Trophoblast cell (in vitro differentiated cells and primary cell): ENCODE measurements at regions not wholly inside any gene's neighbourhood (a gene's known extent, or its start where the extent isn't known, plus 50 kb on each side); places are given as distances from the start of the nearest gene placed in this dataset.

Experiments
- DNase-seq, 2 donors: peaks; one replicate each; pipeline ENCODE4 v3.0.0-alpha.2; 2016
- H2AFZ ChIP-seq: 2 replicates; pipeline ENCODE4 v1.6.1; 2013; ENCODE audit warnings: low read length, moderate library complexity, mild to moderate bottlenecking; ENCODE audit not compliant: insufficient read depth, poor library complexity
- H2AK5ac ChIP-seq: 2 replicates; pipeline ENCODE4 v1.6.1; 2013; ENCODE audit warnings: mild to moderate bottlenecking, low read length
- H2BK120ac ChIP-seq: 2 replicates; pipeline ENCODE4 v1.6.1; 2013; ENCODE audit warnings: low read length, mild to moderate bottlenecking, moderate library complexity; ENCODE audit not compliant: insufficient read depth, poor library complexity
- H2BK12ac ChIP-seq: 2 replicates; pipeline ENCODE4 v1.6.1; 2013; ENCODE audit warnings: mild to moderate bottlenecking, low read length, moderate library complexity
- H2BK5ac ChIP-seq: 2 replicates; pipeline ENCODE4 v1.6.1; 2013; ENCODE audit warnings: low read length, low read depth, moderate library complexity, mild to moderate bottlenecking; ENCODE audit not compliant: poor library complexity
- H3K14ac ChIP-seq: 2 replicates; pipeline ENCODE4 v1.6.1; 2013; ENCODE audit warnings: mild to moderate bottlenecking, low read length
- H3K18ac ChIP-seq: 2 replicates; pipeline ENCODE4 v1.6.1; 2013; ENCODE audit warnings: mild to moderate bottlenecking, low read length
- H3K23ac ChIP-seq: 2 replicates; pipeline ENCODE4 v1.6.1; 2013; ENCODE audit warnings: low read length
- H3K27ac ChIP-seq: 2 replicates; pipeline ENCODE4 v1.5.1; 2013; ENCODE audit warnings: low read depth, mild to moderate bottlenecking, inconsistent platforms, low read length, moderate library complexity
- H3K27me3 ChIP-seq: 2 replicates; pipeline ENCODE4 v1.6.1; 2013; ENCODE audit warnings: inconsistent platforms, mild to moderate bottlenecking, low read length, moderate library complexity; ENCODE audit not compliant: insufficient read depth
- H3K36me3 ChIP-seq, 2 experiments: 1 replicate in 1 of 2; 2 replicates in 1 of 2; pipeline ENCODE4 v1.6.1; 2013; ENCODE audit warnings: low read length in 2 of 2, mild to moderate bottlenecking in 2 of 2, moderate library complexity in 1 of 2; ENCODE audit not compliant: insufficient read depth in 2 of 2, control insufficient read depth in 1 of 2
- H3K4ac ChIP-seq: 2 replicates; pipeline ENCODE4 v1.6.1; 2013; ENCODE audit warnings: low read depth, mild to moderate bottlenecking, low read length, moderate library complexity
- H3K4me1 ChIP-seq, 2 experiments: 1 replicate in 1 of 2; 2 replicates in 1 of 2; pipeline ENCODE4 v1.6.1; 2013; ENCODE audit warnings: low read length in 2 of 2, mild to moderate bottlenecking in 2 of 2, moderate library complexity in 1 of 2; ENCODE audit not compliant: insufficient read depth in 2 of 2, control insufficient read depth in 1 of 2
- H3K4me2 ChIP-seq: 2 replicates; pipeline ENCODE4 v1.6.1; 2013; ENCODE audit warnings: inconsistent platforms, mild to moderate bottlenecking, low read length, moderate library complexity
- H3K4me3 ChIP-seq: 2 replicates; pipeline ENCODE4 v1.5.1; 2013; ENCODE audit warnings: mild to moderate bottlenecking, low read depth, low read length, inconsistent platforms
- H3K79me1 ChIP-seq: one replicate; pipeline ENCODE4 v1.6.1; 2013; ENCODE audit warnings: low read length
- H3K79me2 ChIP-seq: 2 replicates; pipeline ENCODE4 v1.6.1; 2013; ENCODE audit warnings: low read length, mild to moderate bottlenecking; ENCODE audit not compliant: control insufficient read depth, insufficient read depth, poor library complexity
- H3K9ac ChIP-seq: 2 replicates; pipeline ENCODE4 v1.6.1; 2013; ENCODE audit warnings: mild to moderate bottlenecking, low read length
- H3K9me3 ChIP-seq: 2 replicates; pipeline ENCODE4 v1.6.1; 2013; ENCODE audit warnings: low read depth, mild to moderate bottlenecking, control low read depth, inconsistent platforms, low read length; ENCODE audit not compliant: insufficient read depth
- H4K12ac ChIP-seq: 2 replicates; pipeline ENCODE4 v1.6.1; 2013; ENCODE audit warnings: low read depth, mild to moderate bottlenecking, low read length, moderate library complexity
- H4K8ac ChIP-seq: 2 replicates; pipeline ENCODE4 v1.6.1; 2013; ENCODE audit warnings: low read depth, mild to moderate bottlenecking, low read length, moderate library complexity
- H4K91ac ChIP-seq: one replicate; pipeline ENCODE4 v1.6.1; 2013; ENCODE audit warnings: low read depth, mild to moderate bottlenecking, low read length, moderate library complexity
- WGBS: extraction: QIAGEN DNeasy Blood & Tissue Kit; methylation state at CpG from one replicate; pipeline ENCODE4 v1.1.7; 2013; ENCODE audit warnings: missing lambda C conversion rate; ENCODE audit not compliant: insufficient read length, insufficient coverage; ENCODE audit errors: extremely low coverage; 5-methylcytosine and 5-hydroxymethylcytosine counted together

DNA sequence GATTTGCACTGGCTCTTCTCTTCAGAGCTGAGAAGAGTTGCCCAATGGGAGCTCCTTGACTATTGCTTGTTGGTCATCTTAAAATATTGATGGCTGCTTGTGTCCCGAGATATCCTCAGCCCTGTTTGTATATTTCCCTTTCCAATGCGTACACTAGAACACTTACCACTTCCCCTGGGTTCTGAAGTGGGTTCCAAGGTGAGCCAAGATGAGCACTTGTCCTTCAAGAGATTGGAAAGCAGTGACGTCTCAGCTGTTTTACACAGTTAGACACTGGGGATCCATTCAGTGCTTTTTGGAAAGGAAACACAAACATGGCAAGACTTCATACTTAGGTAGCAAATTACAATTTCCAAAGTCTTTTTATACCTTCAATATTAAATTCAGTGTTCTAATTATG is 716.4 kb upstream of the CITED2 start:
- Histone ChIP-seq H4K8ac (no peak overlapping the region), H3K9me3 (no peaks in the 10 kb centered on the region), H3K36me3 (no peaks in the 10 kb centered on the region), H2AK5ac (no peak overlapping the region), H3K27ac (no peak overlapping the region), H3K14ac (no peak overlapping the region), H3K18ac (no peak overlapping the region), H2BK12ac (no peak overlapping the region), H3K23ac (no peak overlapping the region), H3K4me2 (no peak overlapping the region), H3K4me1 (peaks cover 0 to 2% of the 10 kb centered on the region in 2 experiments), H3K4me3 (no peak overlapping the region), H3K9ac (no peak overlapping the region), H2AFZ (no peak overlapping the region), H3K27me3 (no peaks in the 10 kb centered on the region), H4K12ac (no peak overlapping the region), H4K91ac (no peak overlapping the region), H2BK5ac (no peak overlapping the region), H3K79me2 (no peaks in the 10 kb centered on the region), H3K4ac (no peak overlapping the region), H2BK120ac (no peak overlapping the region), H3K79me1 (peaks cover 1% of the 10 kb centered on the region)
- WGBS, result no CpG with 5 or more reads among the region's 3 CpGs
- no peak for DNase-seq

DNA sequence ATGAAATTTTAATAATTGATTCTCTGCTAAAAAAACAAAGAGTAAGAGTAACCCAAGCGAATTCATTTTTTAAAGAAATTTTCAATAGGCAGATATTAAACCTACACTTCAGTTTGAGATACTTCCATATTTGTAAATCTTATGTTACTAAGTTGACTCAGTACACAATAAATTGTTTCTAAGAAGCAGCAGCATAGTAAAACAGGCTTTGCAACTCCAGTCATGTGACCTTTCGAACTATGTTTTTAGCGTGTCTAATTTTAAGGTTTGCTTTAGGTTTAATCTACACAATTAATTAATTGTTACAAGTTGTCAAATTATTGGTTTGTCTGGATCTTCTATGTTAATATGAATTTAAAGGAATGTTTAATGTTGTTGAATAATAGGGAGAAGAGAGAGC is 708.9 kb upstream of the CITED2 start:
- peak in 1 of 2 donors; percentile 55 for DNase-seq
- H3K9me3 ChIP-seq, result no peaks in the 10 kb centered on the region
- no peak overlapping the region for H2BK120ac ChIP-seq
- no peaks in the 10 kb centered on the region for H3K36me3 ChIP-seq
- no CpG with 5 or more reads among the region's 3 CpGs for WGBS
- peaks cover 2% of the 10 kb centered on the region for H3K79me1 ChIP-seq
- no peak overlapping the region for H4K91ac ChIP-seq
- H3K23ac ChIP-seq, result no peak overlapping the region
- no peak overlapping the region for H2AFZ ChIP-seq
- no peak overlapping the region for H3K4me3 ChIP-seq
- no peak overlapping the region for H3K18ac ChIP-seq
- H3K4ac ChIP-seq, result no peak overlapping the region
- H3K79me2 ChIP-seq, result no peaks in the 10 kb centered on the region
- H3K27me3 ChIP-seq, result no peaks in the 10 kb centered on the region
- no peak overlapping the region for H3K9ac ChIP-seq
- H3K4me1 ChIP-seq, result peaks cover 0 to 2% of the 10 kb centered on the region in 2 experiments
- H2BK5ac ChIP-seq, result no peak overlapping the region
- no peak overlapping the region for H4K12ac ChIP-seq
- H2BK12ac ChIP-seq, result no peak overlapping the region
- H4K8ac ChIP-seq, result no peak overlapping the region
- no peak overlapping the region for H3K14ac ChIP-seq
- H3K27ac ChIP-seq, result no peak overlapping the region
- no peak overlapping the region for H3K4me2 ChIP-seq
- H2AK5ac ChIP-seq, result no peak overlapping the region

- H3K4me2 ChIP-seq, result no peak overlapping the region
- H3K9me3 ChIP-seq, result no peaks in the 10 kb centered on the region
- peaks cover 0 to 2% of the 10 kb centered on the region in 2 experiments for H3K4me1 ChIP-seq
- H3K18ac ChIP-seq, result no peak overlapping the region
- H2BK120ac ChIP-seq, result no peak overlapping the region
- H2BK5ac ChIP-seq, result no peak overlapping the region
- H3K14ac ChIP-seq, result no peak overlapping the region
- no peak overlapping the region for H3K4me3 ChIP-seq
- H2BK12ac ChIP-seq, result no peak overlapping the region
- no peak overlapping the region for H4K8ac ChIP-seq
- no CpG with 5 or more reads among the region's 1 CpG for WGBS
- no peaks in the 10 kb centered on the region for H3K27me3 ChIP-seq
- no peak overlapping the region for H3K4ac ChIP-seq
- no peaks in the 10 kb centered on the region for H3K36me3 ChIP-seq
- DNase-seq, result no peak
- no peak overlapping the region for H3K27ac ChIP-seq
- no peak overlapping the region for H2AK5ac ChIP-seq
- no peaks in the 10 kb centered on the region for H3K79me2 ChIP-seq
- H2AFZ ChIP-seq, result no peak overlapping the region
- no peak overlapping the region for H4K91ac ChIP-seq
- H3K23ac ChIP-seq, result no peak overlapping the region
- H3K9ac ChIP-seq, result no peak overlapping the region
- H3K79me1 ChIP-seq, result peaks cover 2% of the 10 kb centered on the region
- no peak overlapping the region for H4K12ac ChIP-seq
Measured at GRCh38 chr6:140082867-140083297, 708.4 kb upstream of the CITED2 start.

GRCh38 chr6:140079328-140079727 is 704.9 kb upstream of the CITED2 start:
- Histone ChIP-seq H3K4ac (no peak overlapping the region), H2AFZ (no peak overlapping the region), H3K4me1 (no peaks in the 10 kb centered on the region), H2AK5ac (no peak overlapping the region), H3K79me2 (no peaks in the 10 kb centered on the region), H2BK5ac (no peak overlapping the region), H2BK12ac (no peak overlapping the region), H3K27ac (no peak overlapping the region), H3K14ac (no peak overlapping the region), H3K23ac (no peak overlapping the region), H3K9me3 (no peaks in the 10 kb centered on the region), H2BK120ac (no peak overlapping the region), H3K4me3 (no peak overlapping the region), H3K79me1 (no peaks in the 10 kb centered on the region), H3K9ac (no peak overlapping the region), H3K27me3 (no peaks in the 10 kb centered on the region), H4K91ac (no peak overlapping the region), H3K4me2 (no peak overlapping the region), H3K18ac (no peak overlapping the region), H4K12ac (no peak overlapping the region), H3K36me3 (no peaks in the 10 kb centered on the region), H4K8ac (no peak overlapping the region)
- peak; percentile 78 to 94 for DNase-seq
- WGBS, result no CpG with 5 or more reads among the region's 5 CpGs
